ENCODE measurements at regions not wholly inside any gene's neighbourhood (a gene's known extent, or its start where the extent isn't known, plus 50 kb on each side); places are given as distances from the start of the nearest gene placed in this dataset.
"Not testable (repeated sequence)": the region's sequence is repeated elsewhere in the genome, so short reads cannot be mapped to it uniquely, and the experiment has no call there.

- H3K4me3 ChIP-seq (ENCODE audit: low read depth, poor library complexity, severe bottlenecking), result no peak overlapping the region
- WGBS, 2 donors, result 42 to 58% methylated on average over 9 of the region's 9 CpGs
- DNase-seq (ENCODE audit: low spot score in 2 of 2), result no peak
- intact Hi-C loops (cut with DNase I; ENCODE audit: low total_unique reads), result no loop called here
- TF ChIP-seq POLR2A (IDR thresholded peaks at IDR 0.05) (no peak), CTCF (IDR thresholded peaks at IDR 0.05) (no peak)
Observed at GRCh38 chr2:191499874-191500565, 177.9 kb upstream of the NABP1 start.

GRCh38 chr2:191500566-191500883 is 177.4 kb upstream of the NABP1 start:
- DNase-seq (ENCODE audit: low spot score in 2 of 2), result no peak
- TF ChIP-seq POLR2A (IDR thresholded peaks at IDR 0.05) (no peak), CTCF (IDR thresholded peaks at IDR 0.05) (no peak)
- intact Hi-C loops (cut with DNase I; ENCODE audit: low total_unique reads), result no loop called here
- H3K4me3 ChIP-seq (ENCODE audit: low read depth, poor library complexity, severe bottlenecking), result no peak overlapping the region
- 33 to 40% methylated on average over 1 of the region's 1 CpG for WGBS, 2 donors

GRCh38 chr2:191500884-191501560 is 176.9 kb upstream of the NABP1 start:
- H3K4me3 ChIP-seq (ENCODE audit: low read depth, poor library complexity, severe bottlenecking), result no peak overlapping the region
- 43% methylated on average over 9 of the region's 9 CpGs for WGBS, 2 donors
- intact Hi-C loops (cut with DNase I; ENCODE audit: low total_unique reads), result no loop called here
- no peak for DNase-seq (ENCODE audit: low spot score in 2 of 2)
- TF ChIP-seq CTCF (IDR thresholded peaks at IDR 0.05) (no peak), POLR2A (IDR thresholded peaks at IDR 0.05) (no peak)

- DNase-seq (ENCODE audit: low spot score in 2 of 2), result no peak
- WGBS, 2 donors, result 55 to 63% methylated on average over 3 of the region's 3 CpGs
- intact Hi-C loops (cut with DNase I; ENCODE audit: low total_unique reads), result no loop called here
- no peak for TF ChIP-seq POLR2A (IDR thresholded peaks at IDR 0.05)
- no peak overlapping the region for H3K4me3 ChIP-seq (ENCODE audit: low read depth, poor library complexity, severe bottlenecking)
Observed at GRCh38 chr2:191501561-191502168, 176.3 kb upstream of the NABP1 start.

- 66 to 86% methylated on average over 3 of the region's 3 CpGs for WGBS, 2 donors
- no peak for DNase-seq (ENCODE audit: low spot score in 2 of 2)
- no peak overlapping the region for H3K4me3 ChIP-seq (ENCODE audit: low read depth, poor library complexity, severe bottlenecking)
- TF ChIP-seq POLR2A (IDR thresholded peaks at IDR 0.05) (no peak), CTCF (IDR thresholded peaks at IDR 0.05) (no peak)
- intact Hi-C loops (cut with DNase I; ENCODE audit: low total_unique reads), result no loop called here
Observed at GRCh38 chr2:191506515-191506914, 171.4 kb upstream of the NABP1 start.

- 72 to 78% methylated on average over 8 of the region's 8 CpGs for WGBS, 2 donors
- intact Hi-C loops (cut with DNase I; ENCODE audit: low total_unique reads); DNase-seq (ENCODE audit: low spot score in 2 of 2); H3K4me3 ChIP-seq (ENCODE audit: low read depth, poor library complexity, severe bottlenecking): not testable (repeated sequence)
Observed at GRCh38 chr2:191507252-191507853, 170.6 kb upstream of the NABP1 start.

Measured in lower leg skin (tissue), 4 donors.